ENCODE measurements at regions not wholly inside any gene's neighbourhood (a gene's known extent, or its start where the extent isn't known, plus 50 kb on each side); places are given as distances from the start of the nearest gene placed in this dataset.

DNA sequence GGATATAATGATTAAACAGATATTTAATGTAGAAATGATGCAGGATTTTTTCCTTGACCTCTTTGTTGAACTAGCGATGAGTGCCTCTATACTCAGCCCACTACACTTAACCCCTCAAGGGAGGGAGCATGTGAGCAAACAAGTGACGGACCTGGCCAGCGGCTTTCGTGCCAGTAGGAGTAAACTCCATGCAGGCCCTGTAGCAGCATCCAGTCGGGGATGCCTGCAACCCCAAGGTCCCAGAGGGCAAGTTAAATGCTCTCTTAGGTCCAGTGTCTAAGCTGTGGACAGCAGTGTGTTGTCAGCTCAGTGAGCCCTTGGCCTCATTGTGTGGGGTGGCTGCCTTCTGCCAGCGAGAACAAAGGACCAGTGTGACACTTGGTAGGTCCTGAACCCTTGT, 708.7 kb downstream of the TECRL start:
- no peaks in the 10 kb centered on the region for H3K9me3 ChIP-seq (ENCODE audit: insufficient read depth, low read depth, low read length)
- no peaks in the 10 kb centered on the region for H3K27me3 ChIP-seq (ENCODE audit: insufficient read depth, low read length)
- no peak overlapping the region for H3K4me3 ChIP-seq (ENCODE audit: low read length)
- no peak overlapping the region for H3K9ac ChIP-seq (ENCODE audit: low read depth, low read length)
- H3K36me3 ChIP-seq (ENCODE audit: insufficient read depth, low read depth, low read length), result no peaks in the 10 kb centered on the region
- H3K4me1 ChIP-seq (ENCODE audit: insufficient read depth, low read length), result no peaks in the 10 kb centered on the region; the same call in 1 of the 2 replicates
- no peak overlapping the region for H3K27ac ChIP-seq (ENCODE audit: low read length)

- Histone ChIP-seq H3K27ac (ENCODE audit: low read length) (no peak overlapping the region), H3K9me3 (ENCODE audit: insufficient read depth, low read depth, low read length) (peaks cover 15% of the 10 kb centered on the region), H3K27me3 (ENCODE audit: insufficient read depth, low read length) (no peaks in the 10 kb centered on the region), H3K4me3 (ENCODE audit: low read length) (no peak overlapping the region), H3K9ac (ENCODE audit: low read depth, low read length) (no peak overlapping the region), H3K36me3 (ENCODE audit: insufficient read depth, low read depth, low read length) (no peaks in the 10 kb centered on the region), H3K4me1 (ENCODE audit: insufficient read depth, low read length) (peaks cover 4% of the 10 kb centered on the region; the same call in 1 of the 2 replicates)
Observed at GRCh38 chr4:63693321-63693720, 715.9 kb downstream of the TECRL start.

DNA sequence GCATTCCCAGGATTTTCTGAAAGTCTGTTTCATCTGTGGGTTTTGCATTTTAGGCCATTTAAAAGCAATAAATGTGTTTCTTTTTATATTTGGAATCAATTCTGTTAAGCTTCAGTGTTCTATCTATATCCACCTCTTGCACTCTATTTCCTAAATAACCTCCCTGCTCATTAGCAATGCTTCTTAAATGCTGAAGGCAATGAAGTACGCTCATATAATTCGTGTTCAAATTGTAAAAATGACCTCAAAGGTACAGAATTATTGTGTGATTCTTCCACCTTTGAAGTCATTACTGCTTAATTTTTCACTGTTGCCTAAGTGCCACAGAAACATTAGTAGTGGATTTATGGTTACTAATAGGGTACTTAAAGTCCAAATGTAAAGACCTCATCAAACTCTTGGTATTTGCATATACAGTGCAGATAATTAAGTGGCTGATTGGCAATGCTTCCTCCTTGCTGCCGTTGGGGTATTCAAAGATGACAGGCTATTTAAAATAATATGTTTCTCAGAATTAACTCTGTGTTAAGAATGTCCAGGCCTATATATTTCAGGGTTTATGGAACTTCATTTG, 730.8 kb downstream of the TECRL start:
- H3K4me1 ChIP-seq (ENCODE audit: insufficient read depth, low read length), result no peaks in the 10 kb centered on the region
- H3K27me3 ChIP-seq (ENCODE audit: insufficient read depth, low read length), result no peaks in the 10 kb centered on the region
- H3K9me3 ChIP-seq (ENCODE audit: insufficient read depth, low read depth, low read length), result no peaks in the 10 kb centered on the region
- no peak overlapping the region for H3K9ac ChIP-seq (ENCODE audit: low read depth, low read length)
- no peaks in the 10 kb centered on the region for H3K36me3 ChIP-seq (ENCODE audit: insufficient read depth, low read depth, low read length)
- H3K27ac ChIP-seq (ENCODE audit: low read length), result no peak overlapping the region
- H3K4me3 ChIP-seq (ENCODE audit: low read length), result no peak overlapping the region

DNA sequence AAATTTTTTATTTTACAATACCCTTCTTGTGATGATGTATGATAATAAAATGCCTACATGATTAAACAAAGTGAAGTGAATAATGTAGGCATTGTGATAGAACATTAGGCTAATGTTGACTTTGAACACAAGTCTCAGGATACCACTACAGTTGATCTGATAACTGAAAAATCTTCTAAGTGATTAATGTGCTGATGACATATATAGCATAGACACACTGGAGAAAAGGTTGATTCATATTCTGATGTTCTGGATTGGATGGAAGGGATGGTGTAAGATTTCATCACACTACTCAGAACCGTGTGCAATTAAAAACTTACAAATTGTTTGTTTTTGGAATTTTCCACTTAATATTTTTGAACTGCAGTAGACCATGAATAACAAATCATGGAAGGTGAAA, 738.5 kb downstream of the TECRL start:
- Histone ChIP-seq H3K9me3 (ENCODE audit: insufficient read depth, low read depth, low read length) (no peaks in the 10 kb centered on the region), H3K27ac (ENCODE audit: low read length) (no peak overlapping the region), H3K4me3 (ENCODE audit: low read length) (no peak overlapping the region), H3K9ac (ENCODE audit: low read depth, low read length) (no peak overlapping the region), H3K36me3 (ENCODE audit: insufficient read depth, low read depth, low read length) (no peaks in the 10 kb centered on the region), H3K27me3 (ENCODE audit: insufficient read depth, low read length) (no peaks in the 10 kb centered on the region), H3K4me1 (ENCODE audit: insufficient read depth, low read length) (no peaks in the 10 kb centered on the region)

DNA sequence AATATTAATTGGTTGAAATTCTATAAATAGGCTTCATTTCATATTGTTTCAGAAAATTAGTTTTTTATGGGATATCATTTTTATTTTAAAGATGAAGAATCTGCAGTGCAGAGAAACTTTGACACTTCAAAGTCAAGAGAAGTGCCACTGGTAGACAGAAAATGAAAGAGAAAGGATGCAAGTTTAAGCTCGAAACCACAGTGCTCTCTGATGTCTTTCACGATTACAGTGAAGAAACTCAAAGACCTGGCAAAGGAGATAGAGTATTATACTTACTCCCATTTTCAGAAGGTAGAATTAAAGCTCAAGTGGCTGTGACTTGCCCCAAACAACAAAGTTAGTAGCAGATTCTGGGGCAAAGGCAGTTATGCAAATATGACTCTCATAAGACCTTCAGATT, 745.4 kb downstream of the TECRL start:
- no peak overlapping the region for H3K4me3 ChIP-seq (ENCODE audit: low read length)
- no peaks in the 10 kb centered on the region for H3K27me3 ChIP-seq (ENCODE audit: insufficient read depth, low read length)
- H3K27ac ChIP-seq (ENCODE audit: low read length), result no peak overlapping the region
- no peaks in the 10 kb centered on the region for H3K36me3 ChIP-seq (ENCODE audit: insufficient read depth, low read depth, low read length)
- no peaks in the 10 kb centered on the region for H3K9me3 ChIP-seq (ENCODE audit: insufficient read depth, low read depth, low read length)
- H3K9ac ChIP-seq (ENCODE audit: low read depth, low read length), result no peak overlapping the region
- no peaks in the 10 kb centered on the region for H3K4me1 ChIP-seq (ENCODE audit: insufficient read depth, low read length)

GRCh38 chr4:63644396-63644795, 764.9 kb downstream of the TECRL start:
- no peak overlapping the region for H3K9ac ChIP-seq (ENCODE audit: low read depth, low read length)
- H3K27me3 ChIP-seq (ENCODE audit: insufficient read depth, low read length), result no peaks in the 10 kb centered on the region
- no peaks in the 10 kb centered on the region; the same call in 1 of the 2 replicates for H3K9me3 ChIP-seq (ENCODE audit: insufficient read depth, low read depth, low read length)
- no peak overlapping the region for H3K4me3 ChIP-seq (ENCODE audit: low read length)
- no peaks in the 10 kb centered on the region for H3K36me3 ChIP-seq (ENCODE audit: insufficient read depth, low read depth, low read length)
- no peaks in the 10 kb centered on the region for H3K4me1 ChIP-seq (ENCODE audit: insufficient read depth, low read length)
- H3K27ac ChIP-seq (ENCODE audit: low read length), result no peak overlapping the region

- H3K9me3 ChIP-seq (ENCODE audit: insufficient read depth, low read depth, low read length), result no peaks in the 10 kb centered on the region; the same call in 1 of the 2 replicates
- no peak overlapping the region for H3K27ac ChIP-seq (ENCODE audit: low read length)
- no peaks in the 10 kb centered on the region for H3K36me3 ChIP-seq (ENCODE audit: insufficient read depth, low read depth, low read length)
- H3K27me3 ChIP-seq (ENCODE audit: insufficient read depth, low read length), result no peaks in the 10 kb centered on the region
- no peaks in the 10 kb centered on the region for H3K4me1 ChIP-seq (ENCODE audit: insufficient read depth, low read length)
- no peak overlapping the region for H3K4me3 ChIP-seq (ENCODE audit: low read length)
- H3K9ac ChIP-seq (ENCODE audit: low read depth, low read length), result no peak overlapping the region
Observed at GRCh38 chr4:63637270-63637669, 772.0 kb downstream of the TECRL start.

DNA sequence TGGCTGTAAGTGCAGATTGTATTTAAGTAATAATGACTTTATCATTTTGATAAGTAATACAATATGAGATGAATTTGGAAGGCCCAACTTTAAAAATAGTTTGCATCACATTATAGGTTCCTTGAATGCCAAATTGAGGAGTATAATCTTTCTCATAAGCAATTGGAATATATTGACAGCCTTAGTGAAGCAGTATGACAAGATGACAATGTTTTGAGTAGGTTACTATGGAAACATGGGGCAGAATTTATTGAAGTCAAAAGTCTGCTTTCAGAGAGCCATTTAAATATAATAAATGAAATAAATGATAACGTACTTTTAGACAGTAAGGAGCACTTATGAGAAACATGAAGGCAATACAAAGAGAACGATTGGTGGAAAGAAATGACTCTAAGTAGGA, 776.4 kb downstream of the TECRL start:
- H3K9ac ChIP-seq (ENCODE audit: low read depth, low read length), result no peak overlapping the region
- no peak overlapping the region for H3K4me3 ChIP-seq (ENCODE audit: low read length)
- H3K27me3 ChIP-seq (ENCODE audit: insufficient read depth, low read length), result no peaks in the 10 kb centered on the region
- no peak overlapping the region for H3K27ac ChIP-seq (ENCODE audit: low read length)
- no peaks in the 10 kb centered on the region for H3K4me1 ChIP-seq (ENCODE audit: insufficient read depth, low read length)
- H3K36me3 ChIP-seq (ENCODE audit: insufficient read depth, low read depth, low read length), result no peaks in the 10 kb centered on the region
- H3K9me3 ChIP-seq (ENCODE audit: insufficient read depth, low read depth, low read length), result no peaks in the 10 kb centered on the region; the same call in 1 of the 2 replicates

DNA sequence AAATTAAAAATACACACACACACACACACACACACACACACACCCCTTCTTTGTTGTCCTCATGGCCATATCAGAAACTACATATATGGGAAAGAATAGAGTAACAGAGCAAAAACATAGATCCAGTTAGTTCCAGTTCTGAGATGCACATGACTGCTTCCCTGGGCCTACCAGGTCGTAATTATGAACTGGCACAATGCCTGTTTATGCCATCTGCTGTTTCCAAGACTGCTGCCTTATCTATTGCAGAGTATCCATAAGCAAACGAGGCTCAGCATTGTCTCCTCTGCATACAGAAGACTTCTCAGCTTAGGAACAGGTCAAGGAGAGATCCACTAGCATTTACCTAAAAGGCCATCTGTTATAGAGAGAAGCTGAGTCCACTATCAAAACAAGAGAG, 789.0 kb downstream of the TECRL start:
- no peaks in the 10 kb centered on the region for H3K36me3 ChIP-seq (ENCODE audit: insufficient read depth, low read depth, low read length)
- H3K27me3 ChIP-seq (ENCODE audit: insufficient read depth, low read length), result no peaks in the 10 kb centered on the region
- H3K4me1 ChIP-seq (ENCODE audit: insufficient read depth, low read length), result no peaks in the 10 kb centered on the region
- H3K4me3 ChIP-seq (ENCODE audit: low read length), result no peak overlapping the region
- no peak overlapping the region for H3K9ac ChIP-seq (ENCODE audit: low read depth, low read length)
- no peak overlapping the region for H3K27ac ChIP-seq (ENCODE audit: low read length)
- H3K9me3 ChIP-seq (ENCODE audit: insufficient read depth, low read depth, low read length), result no peaks in the 10 kb centered on the region

GRCh38 chr4:63619771-63620170, 789.5 kb downstream of the TECRL start:
- no peaks in the 10 kb centered on the region for H3K4me1 ChIP-seq (ENCODE audit: insufficient read depth, low read length)
- H3K9ac ChIP-seq (ENCODE audit: low read depth, low read length), result no peak overlapping the region
- no peak overlapping the region for H3K27ac ChIP-seq (ENCODE audit: low read length)
- no peaks in the 10 kb centered on the region for H3K36me3 ChIP-seq (ENCODE audit: insufficient read depth, low read depth, low read length)
- H3K27me3 ChIP-seq (ENCODE audit: insufficient read depth, low read length), result no peaks in the 10 kb centered on the region
- H3K4me3 ChIP-seq (ENCODE audit: low read length), result no peak overlapping the region
- H3K9me3 ChIP-seq (ENCODE audit: insufficient read depth, low read depth, low read length), result no peaks in the 10 kb centered on the region

DNA sequence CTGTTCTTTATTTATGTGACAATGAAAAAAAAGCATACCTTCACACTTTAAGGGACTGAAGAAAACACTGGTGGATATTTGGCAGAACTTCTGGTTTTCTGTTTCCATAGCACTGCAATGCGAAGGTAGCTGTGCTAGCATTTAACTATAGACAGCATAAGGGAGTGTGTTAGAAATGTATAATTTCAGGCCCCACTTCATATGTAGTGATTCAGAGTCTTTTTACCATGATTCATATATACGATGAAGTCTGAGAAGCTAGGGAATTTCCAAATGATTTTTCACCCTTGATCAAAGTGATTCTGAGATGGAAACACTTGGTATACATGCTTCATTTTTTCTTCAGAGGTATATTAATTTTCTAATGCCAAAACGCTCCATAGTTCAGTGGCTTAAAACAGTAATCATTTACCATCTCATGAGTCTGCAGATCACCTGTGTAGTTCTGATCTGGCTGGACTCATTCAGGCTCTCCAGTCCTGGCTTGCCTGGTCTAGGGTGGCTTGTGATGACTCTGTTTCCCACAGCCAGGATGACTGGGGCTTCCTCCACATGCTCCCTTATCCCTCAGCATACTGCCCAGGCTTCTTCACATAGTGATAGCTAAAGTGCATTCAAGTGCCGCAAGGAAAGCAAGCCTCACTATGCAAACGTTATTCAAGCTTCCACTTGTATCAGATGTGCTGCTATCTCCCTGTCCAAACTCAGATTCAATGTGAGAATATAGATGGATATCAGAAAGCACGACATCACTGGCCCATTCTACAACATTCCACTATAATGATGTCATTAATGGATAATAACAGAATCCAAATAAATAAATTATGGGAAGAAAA, 790.1 kb downstream of the TECRL start:
- Histone ChIP-seq H3K4me1 (ENCODE audit: insufficient read depth, low read length) (no peaks in the 10 kb centered on the region), H3K36me3 (ENCODE audit: insufficient read depth, low read depth, low read length) (no peaks in the 10 kb centered on the region), H3K9ac (ENCODE audit: low read depth, low read length) (no peak overlapping the region), H3K4me3 (ENCODE audit: low read length) (no peak overlapping the region), H3K27ac (ENCODE audit: low read length) (no peak overlapping the region), H3K9me3 (ENCODE audit: insufficient read depth, low read depth, low read length) (no peaks in the 10 kb centered on the region), H3K27me3 (ENCODE audit: insufficient read depth, low read length) (no peaks in the 10 kb centered on the region)

- H3K9me3 ChIP-seq (ENCODE audit: insufficient read depth, low read depth, low read length), result no peaks in the 10 kb centered on the region
- no peak overlapping the region for H3K9ac ChIP-seq (ENCODE audit: low read depth, low read length)
- H3K4me3 ChIP-seq (ENCODE audit: low read length), result no peak overlapping the region
- no peaks in the 10 kb centered on the region for H3K36me3 ChIP-seq (ENCODE audit: insufficient read depth, low read depth, low read length)
- no peaks in the 10 kb centered on the region for H3K4me1 ChIP-seq (ENCODE audit: insufficient read depth, low read length)
- H3K27ac ChIP-seq (ENCODE audit: low read length), result no peak overlapping the region
- no peaks in the 10 kb centered on the region for H3K27me3 ChIP-seq (ENCODE audit: insufficient read depth, low read length)
Observed at GRCh38 chr4:63607169-63607872, 801.9 kb downstream of the TECRL start.

Data from iPS-20b (cell line).